CD14-positive monocyte (primary cell): ENCODE measurements at regions not wholly inside any gene's neighbourhood (a gene's known extent, or its start where the extent isn't known, plus 50 kb on each side); places are given as distances from the start of the nearest gene placed in this dataset.
A peak's percentile ranks its signal among the peaks of the same experiment; 100 is the strongest.

Source experiments
- DNase-seq, 3 donors: peaks; one replicate each; pipeline ENCODE4 v3.0.0-alpha.2; 2011 to 2022
- H2AFZ ChIP-seq: 2 replicates; pipeline ENCODE4 v1.6.0; 2012; ENCODE audit warnings: mild to moderate bottlenecking, low read depth, low read length, inconsistent platforms; ENCODE audit not compliant: insufficient read depth, poor library complexity, severe bottlenecking
- H3K27ac ChIP-seq, 2 donors: 1 replicate in 1 of 2; 2 replicates in 1 of 2; pipeline ENCODE4 v1.5.1; 2012 to 2013; ENCODE audit warnings: low read length in 2 of 2, control low read depth in 1 of 2, inconsistent platforms in 1 of 2, low read depth in 1 of 2, mild to moderate bottlenecking in 1 of 2
- H3K27me3 ChIP-seq, 2 donors: one replicate each; pipeline versions ENCODE4 v1.6.0 to v1.6.1; 2011 to 2013; ENCODE audit warnings: low read length in 2 of 2; ENCODE audit not compliant: control insufficient read depth in 2 of 2, insufficient read depth in 2 of 2
- H3K36me3 ChIP-seq, 2 donors: replicated peaks in 1 of 2; 1 replicate in 1 of 2; 2 replicates in 1 of 2; pipeline versions ENCODE4 v1.5.1 to v1.6.1; 2012 to 2013; ENCODE audit warnings: low read length in 2 of 2, control low read depth in 1 of 2, inconsistent platforms in 1 of 2, mild to moderate bottlenecking in 1 of 2; ENCODE audit not compliant: insufficient read depth in 2 of 2, control insufficient read depth in 1 of 2
- H3K4me1 ChIP-seq, 2 donors: 1 replicate in 1 of 2; 2 replicates in 1 of 2; pipeline versions ENCODE4 v1.5.1 to v1.6.1; 2012 to 2013; ENCODE audit warnings: low read length in 2 of 2, control low read depth in 1 of 2, inconsistent platforms in 1 of 2, mild to moderate bottlenecking in 1 of 2, moderate library complexity in 1 of 2; ENCODE audit not compliant: insufficient read depth in 2 of 2, control insufficient read depth in 1 of 2
- H3K4me2 ChIP-seq: replicated peaks from 2 replicates; pipeline ENCODE3; 2012; ENCODE audit warnings: low read length, moderate library complexity, mild to moderate bottlenecking; ENCODE audit not compliant: poor library complexity, severe bottlenecking; ENCODE audit errors: extremely low read depth
- H3K4me3 ChIP-seq, 3 experiments: fragments of 200-600 bp in 1 of 3; sonication (generic) in 1 of 3; replicated peaks in 1 of 3; 1 replicate in 2 of 3; 2 replicates in 1 of 3; pipeline ENCODE4 v1.5.1; 2011 to 2013; ENCODE audit warnings: low read length in 3 of 3, mild to moderate bottlenecking in 3 of 3, control low read depth in 2 of 3, low read depth in 2 of 3, inconsistent platforms in 1 of 3, moderate library complexity in 1 of 3
- H3K79me2 ChIP-seq: 2 replicates; pipeline ENCODE4 v1.6.0; 2012; ENCODE audit warnings: mild to moderate bottlenecking, control low read depth, inconsistent platforms, low read length, moderate library complexity; ENCODE audit not compliant: insufficient read depth
- H3K9ac ChIP-seq: 2 replicates; pipeline ENCODE4 v1.6.0; 2017; ENCODE audit warnings: low read length, mild to moderate bottlenecking; ENCODE audit not compliant: insufficient read depth, poor library complexity, severe bottlenecking
- H3K9me3 ChIP-seq, 2 donors: replicated peaks in 1 of 2; 1 replicate in 1 of 2; 2 replicates in 1 of 2; pipeline versions ENCODE4 v1.5.1 to v1.6.1; 2012 to 2013; ENCODE audit warnings: low read length in 2 of 2, control low read depth in 1 of 2; ENCODE audit not compliant: control insufficient read depth in 1 of 2, insufficient read depth in 1 of 2
- H4K20me1 ChIP-seq: 2 replicates; pipeline ENCODE4 v1.6.0; 2012; ENCODE audit warnings: mild to moderate bottlenecking, low read length, control low read depth, moderate library complexity; ENCODE audit not compliant: insufficient read depth
- H3K27ac Mint-ChIP-seq, 7 donors: one replicate each; pipeline ENCODE4 v1.8.0; 2020; ENCODE audit warnings: mild to moderate bottlenecking in 7 of 7, mixed read lengths in 7 of 7, moderate library complexity in 6 of 7, inconsistent platforms in 2 of 7
- H3K27me3 Mint-ChIP-seq, 3 donors: one replicate each; pipeline ENCODE4 v1.8.0; 2021 to 2022; ENCODE audit warnings: low read depth in 3 of 3, mild to moderate bottlenecking in 3 of 3, mixed read lengths in 3 of 3, moderate library complexity in 3 of 3, inconsistent platforms in 1 of 3
- H3K36me3 Mint-ChIP-seq, 2 donors: one replicate each; pipeline ENCODE4 v1.8.0; 2020; ENCODE audit warnings: mixed read lengths in 2 of 2, inconsistent platforms in 1 of 2, mild to moderate bottlenecking in 1 of 2
- H3K4me1 Mint-ChIP-seq: one replicate; pipeline ENCODE4 v1.8.0; 2020; ENCODE audit warnings: mild to moderate bottlenecking, mixed read lengths
- H3K4me3 Mint-ChIP-seq, 2 donors: one replicate each; pipeline ENCODE4 v1.8.0; 2020; ENCODE audit warnings: mild to moderate bottlenecking in 2 of 2, mixed read lengths in 2 of 2, moderate library complexity in 1 of 2
- H3K9me3 Mint-ChIP-seq, 7 donors: one replicate each; pipeline ENCODE4 v1.8.0; 2020 to 2022; ENCODE audit warnings: mixed read lengths in 7 of 7, mild to moderate bottlenecking in 6 of 7, moderate library complexity in 6 of 7, inconsistent platforms in 2 of 7
- WGBS: methylation state at CpG from one replicate; pipeline ENCODE4 v1.1.5; 2013; ENCODE audit warnings: missing lambda C conversion rate; ENCODE audit not compliant: insufficient coverage; 5-methylcytosine and 5-hydroxymethylcytosine counted together
- intact Hi-C, 2 donors: fragments of 100-400 bp; cut with micrococcal nuclease; formaldehyde crosslinking; loops; one replicate each; pipeline versions ENCODE4 v1.15.0 to v1.15.1; 2023
- TF ChIP-seq, protein P1 (sequence below): fragments of 200-600 bp; IDR thresholded peaks from one replicate; pipeline ENCODE4 v1.8.0; 2022; ENCODE audit warnings: antibody characterized with exemption, mild to moderate bottlenecking

DNA sequence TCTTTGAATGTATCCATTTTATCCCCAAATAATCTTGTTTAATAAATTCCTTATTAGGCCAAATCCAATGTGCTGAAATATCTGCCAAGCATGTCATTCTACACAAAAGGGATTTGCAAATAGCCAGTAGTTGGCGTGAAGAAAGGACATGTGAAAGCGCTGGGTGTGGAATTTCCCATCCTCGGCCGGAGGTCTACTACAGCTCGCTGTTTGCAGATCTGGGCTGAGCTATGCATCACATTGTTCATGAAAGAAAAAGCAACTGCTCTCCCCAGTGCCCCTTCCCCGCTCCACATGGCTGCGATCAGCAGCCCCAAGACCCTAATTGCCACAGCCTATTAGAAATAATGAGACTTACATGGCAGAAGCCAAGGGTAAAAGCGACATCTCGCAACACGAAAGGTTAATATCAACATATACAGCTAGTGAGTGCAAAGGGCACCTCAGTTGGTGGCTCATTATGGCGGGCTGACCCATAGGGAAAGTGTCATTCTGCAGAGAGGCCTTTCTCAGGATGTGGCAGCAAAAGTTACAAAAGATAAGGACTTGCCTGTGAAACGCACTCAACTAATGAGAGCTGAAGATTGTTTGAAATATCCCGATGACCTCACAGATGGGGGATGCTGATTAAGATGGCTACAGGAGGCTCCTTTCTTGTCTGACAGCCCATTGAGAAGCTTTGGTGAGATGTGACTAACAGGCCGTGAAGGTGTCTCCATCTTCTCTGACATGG lies 126.9 kb upstream of the CYP1B1 start:
- Histone ChIP-seq H3K27me3 (peaks cover 13 to 31% of the 10 kb centered on the region in 2 donors), H3K4me3 (no peak overlapping the region), H3K36me3 (no peaks in the 10 kb centered on the region), H3K27ac (no peak overlapping the region), H2AFZ (no peak overlapping the region), H3K79me2 (no peaks in the 10 kb centered on the region), H3K4me2 (no peak overlapping the region), H3K9me3 (no peaks in the 10 kb centered on the region), H3K9ac (no peak overlapping the region), H4K20me1 (no peaks in the 10 kb centered on the region), H3K4me1 (no peaks in the 10 kb centered on the region)
- WGBS, result 88% methylated on average over 10 of the region's 14 CpGs
- no peak for DNase-seq
- H3K27ac Mint-ChIP-seq, result no peak overlapping the region
- peak overlapping the region in 1 of 2 donors; percentile 54 for H3K4me3 Mint-ChIP-seq
- TF ChIP-seq, protein P1, sequence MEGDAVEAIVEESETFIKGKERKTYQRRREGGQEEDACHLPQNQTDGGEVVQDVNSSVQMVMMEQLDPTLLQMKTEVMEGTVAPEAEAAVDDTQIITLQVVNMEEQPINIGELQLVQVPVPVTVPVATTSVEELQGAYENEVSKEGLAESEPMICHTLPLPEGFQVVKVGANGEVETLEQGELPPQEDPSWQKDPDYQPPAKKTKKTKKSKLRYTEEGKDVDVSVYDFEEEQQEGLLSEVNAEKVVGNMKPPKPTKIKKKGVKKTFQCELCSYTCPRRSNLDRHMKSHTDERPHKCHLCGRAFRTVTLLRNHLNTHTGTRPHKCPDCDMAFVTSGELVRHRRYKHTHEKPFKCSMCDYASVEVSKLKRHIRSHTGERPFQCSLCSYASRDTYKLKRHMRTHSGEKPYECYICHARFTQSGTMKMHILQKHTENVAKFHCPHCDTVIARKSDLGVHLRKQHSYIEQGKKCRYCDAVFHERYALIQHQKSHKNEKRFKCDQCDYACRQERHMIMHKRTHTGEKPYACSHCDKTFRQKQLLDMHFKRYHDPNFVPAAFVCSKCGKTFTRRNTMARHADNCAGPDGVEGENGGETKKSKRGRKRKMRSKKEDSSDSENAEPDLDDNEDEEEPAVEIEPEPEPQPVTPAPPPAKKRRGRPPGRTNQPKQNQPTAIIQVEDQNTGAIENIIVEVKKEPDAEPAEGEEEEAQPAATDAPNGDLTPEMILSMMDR, result no peak
- peaks cover 6% of the 10 kb centered on the region for H3K4me1 Mint-ChIP-seq
- peaks cover 16 to 39% (median 37%) of the 10 kb centered on the region in 3 donors for H3K27me3 Mint-ChIP-seq
- intact Hi-C loops, result no loop called here
- H3K9me3 Mint-ChIP-seq, result peaks cover 6 to 16% (median 11%) of the 10 kb centered on the region in 7 donors
- peaks cover 5 to 6% of the 10 kb centered on the region in 2 donors for H3K36me3 Mint-ChIP-seq

DNA sequence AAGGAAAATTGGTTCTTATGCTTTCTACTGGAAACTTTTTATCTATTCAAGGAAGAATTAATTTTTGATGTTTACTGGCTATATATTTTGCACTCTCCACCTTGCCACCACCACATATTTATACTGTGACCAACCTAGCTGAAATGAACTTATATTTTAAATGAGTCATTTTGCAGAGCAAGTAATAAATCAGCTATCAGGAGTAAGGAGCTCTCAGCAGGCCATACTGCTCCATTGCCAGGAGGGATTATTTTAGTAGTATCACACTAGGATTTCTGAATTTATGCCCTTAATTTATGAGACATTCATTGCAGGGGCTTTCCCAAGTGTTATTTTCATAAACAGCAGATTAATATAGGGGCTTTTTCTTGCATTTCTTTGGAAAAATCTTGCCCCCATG lies 125.8 kb upstream of the CYP1B1 start:
- H4K20me1 ChIP-seq, result no peaks in the 10 kb centered on the region
- H3K27me3 Mint-ChIP-seq, result peaks cover 16 to 43% (median 37%) of the 10 kb centered on the region in 3 donors
- H3K4me2 ChIP-seq, result no peak overlapping the region
- no peaks in the 10 kb centered on the region for H3K79me2 ChIP-seq
- peaks cover 13 to 26% of the 10 kb centered on the region in 2 donors for H3K27me3 ChIP-seq
- H3K27ac ChIP-seq, result no peak overlapping the region
- H3K4me1 Mint-ChIP-seq, result peaks cover 6% of the 10 kb centered on the region
- intact Hi-C loops, result no loop called here
- peak overlapping the region in 1 of 2 donors; percentile 16 for H3K4me3 Mint-ChIP-seq
- TF ChIP-seq, protein P1, result no peak
- peaks cover 6 to 16% (median 8%) of the 10 kb centered on the region in 7 donors for H3K9me3 Mint-ChIP-seq
- H3K36me3 ChIP-seq, result no peaks in the 10 kb centered on the region
- no peak overlapping the region for H3K27ac Mint-ChIP-seq
- H2AFZ ChIP-seq, result no peak overlapping the region
- no peaks in the 10 kb centered on the region for H3K4me1 ChIP-seq
- no peaks in the 10 kb centered on the region for H3K9me3 ChIP-seq
- DNase-seq, result no peak
- no peak overlapping the region for H3K4me3 ChIP-seq
- peaks cover 5 to 7% of the 10 kb centered on the region in 2 donors for H3K36me3 Mint-ChIP-seq
- no peak overlapping the region for H3K9ac ChIP-seq
